Astrocyte (in vitro differentiated cells and primary cell): ENCODE measurements at regions not wholly inside any gene's neighbourhood (a gene's known extent, or its start where the extent isn't known, plus 50 kb on each side); places are given as distances from the start of the nearest gene placed in this dataset.

Source experiments
- DNase-seq: peaks from one replicate; pipeline ENCODE4 v3.0.0-alpha.2; 2010; ENCODE audit warnings: low read depth
- FAIRE-seq: peaks from 2 replicates; lab custom pipeline; 2011; peaks lifted over from hg19 to GRCh38; lab: Jason Lieb, UNC
- H2AFZ ChIP-seq: 2 replicates; pipeline ENCODE4 v1.6.0; 2012; ENCODE audit warnings: low read depth, low read length, inconsistent platforms
- H3K27ac ChIP-seq: 2 replicates; pipeline ENCODE4 v1.5.1; 2011; ENCODE audit warnings: low read depth, low read length, inconsistent platforms
- H3K27me3 ChIP-seq: 2 replicates; pipeline ENCODE4 v1.6.0; 2011; ENCODE audit warnings: low read length, inconsistent platforms; ENCODE audit not compliant: insufficient read depth
- H3K36me3 ChIP-seq: 2 replicates; pipeline ENCODE4 v1.5.1; 2011; ENCODE audit warnings: low read length, inconsistent platforms; ENCODE audit not compliant: insufficient read depth
- H3K4me1 ChIP-seq: 2 replicates; pipeline ENCODE4 v1.5.1; 2011; ENCODE audit warnings: low read length, inconsistent platforms; ENCODE audit not compliant: insufficient read depth
- H3K4me2 ChIP-seq: 2 replicates; pipeline ENCODE4 v1.6.0; 2012; ENCODE audit warnings: low read length, inconsistent platforms
- H3K4me3 ChIP-seq: 2 replicates; pipeline ENCODE4 v1.5.1; 2011; ENCODE audit warnings: low read depth, mild to moderate bottlenecking, low read length, inconsistent platforms; ENCODE audit not compliant: insufficient read depth
- H3K79me2 ChIP-seq: 2 replicates; pipeline ENCODE4 v1.6.0; 2012; ENCODE audit warnings: mild to moderate bottlenecking, low read length, inconsistent platforms; ENCODE audit not compliant: insufficient read depth
- H3K9ac ChIP-seq: 2 replicates; pipeline ENCODE4 v1.6.0; 2012; ENCODE audit warnings: mild to moderate bottlenecking, low read length, inconsistent platforms
- H3K9me3 ChIP-seq: 2 replicates; pipeline ENCODE4 v1.5.1; 2012; ENCODE audit warnings: low read depth, mild to moderate bottlenecking, low read length, inconsistent platforms; ENCODE audit not compliant: insufficient read depth
- H4K20me1 ChIP-seq: 2 replicates; pipeline ENCODE4 v1.6.0; 2012; ENCODE audit warnings: low read length, inconsistent platforms; ENCODE audit not compliant: insufficient read depth
- H3K27ac Mint-ChIP-seq: one replicate; pipeline ENCODE4 v1.8.0; 2021; ENCODE audit warnings: mild to moderate bottlenecking, mixed read lengths; ENCODE audit not compliant: unreplicated experiment
- H3K27me3 Mint-ChIP-seq: one replicate; pipeline ENCODE4 v1.8.0; 2021; ENCODE audit warnings: low read depth, mixed read lengths; ENCODE audit not compliant: unreplicated experiment
- H3K36me3 Mint-ChIP-seq: one replicate; pipeline ENCODE4 v1.8.0; 2021; ENCODE audit warnings: low read depth, mixed read lengths; ENCODE audit not compliant: unreplicated experiment
- H3K4me1 Mint-ChIP-seq: one replicate; pipeline ENCODE4 v1.8.0; 2021; ENCODE audit warnings: low read depth, mixed read lengths; ENCODE audit not compliant: unreplicated experiment
- H3K4me3 Mint-ChIP-seq: one replicate; pipeline ENCODE4 v1.8.0; 2021; ENCODE audit warnings: mild to moderate bottlenecking, moderate library complexity, mixed read lengths; ENCODE audit not compliant: unreplicated experiment
- H3K9me3 Mint-ChIP-seq: one replicate; pipeline ENCODE4 v1.8.0; 2021; ENCODE audit warnings: mild to moderate bottlenecking, mixed read lengths; ENCODE audit not compliant: unreplicated experiment
- EZH2 ChIP-seq: IDR thresholded peaks from 2 replicates; pipeline ENCODE4 v1.6.1; 2012; ENCODE audit warnings: mild to moderate bottlenecking, low read length, inconsistent platforms; ENCODE audit not compliant: insufficient read depth
- TF ChIP-seq, protein P1 (sequence below): IDR thresholded peaks from 2 replicates; pipeline ENCODE4 v1.5.1; 2011; ENCODE audit warnings: low read depth, mild to moderate bottlenecking, inconsistent platforms, low read length, moderate library complexity; ENCODE audit not compliant: insufficient read depth

GRCh38 chr9:10706788-10707187, 94.0 kb upstream of the PTPRD start:
- Histone ChIP-seq H3K4me2 (no peak overlapping the region), H3K27ac (no peak overlapping the region), H4K20me1 (no peaks in the 10 kb centered on the region), H3K4me1 (no peaks in the 10 kb centered on the region), H3K27me3 (no peaks in the 10 kb centered on the region), H3K79me2 (no peaks in the 10 kb centered on the region), H3K9ac (no peak overlapping the region), H2AFZ (no peak overlapping the region), H3K9me3 (no peaks in the 10 kb centered on the region), H3K4me3 (no peak overlapping the region), H3K36me3 (no peaks in the 10 kb centered on the region)
- Mint-ChIP-seq H3K27ac (no peak overlapping the region), H3K4me3 (no peak overlapping the region), H3K27me3 (no peaks in the 10 kb centered on the region), H3K4me1 (peaks cover 7% of the 10 kb centered on the region), H3K9me3 (no peaks in the 10 kb centered on the region), H3K36me3 (no peaks in the 10 kb centered on the region)
- TF ChIP-seq EZH2: no peak
- TF ChIP-seq, protein P1, sequence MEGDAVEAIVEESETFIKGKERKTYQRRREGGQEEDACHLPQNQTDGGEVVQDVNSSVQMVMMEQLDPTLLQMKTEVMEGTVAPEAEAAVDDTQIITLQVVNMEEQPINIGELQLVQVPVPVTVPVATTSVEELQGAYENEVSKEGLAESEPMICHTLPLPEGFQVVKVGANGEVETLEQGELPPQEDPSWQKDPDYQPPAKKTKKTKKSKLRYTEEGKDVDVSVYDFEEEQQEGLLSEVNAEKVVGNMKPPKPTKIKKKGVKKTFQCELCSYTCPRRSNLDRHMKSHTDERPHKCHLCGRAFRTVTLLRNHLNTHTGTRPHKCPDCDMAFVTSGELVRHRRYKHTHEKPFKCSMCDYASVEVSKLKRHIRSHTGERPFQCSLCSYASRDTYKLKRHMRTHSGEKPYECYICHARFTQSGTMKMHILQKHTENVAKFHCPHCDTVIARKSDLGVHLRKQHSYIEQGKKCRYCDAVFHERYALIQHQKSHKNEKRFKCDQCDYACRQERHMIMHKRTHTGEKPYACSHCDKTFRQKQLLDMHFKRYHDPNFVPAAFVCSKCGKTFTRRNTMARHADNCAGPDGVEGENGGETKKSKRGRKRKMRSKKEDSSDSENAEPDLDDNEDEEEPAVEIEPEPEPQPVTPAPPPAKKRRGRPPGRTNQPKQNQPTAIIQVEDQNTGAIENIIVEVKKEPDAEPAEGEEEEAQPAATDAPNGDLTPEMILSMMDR: no peak
- DNase-seq (no peak), FAIRE-seq (no peak)

- H3K27ac ChIP-seq: no peak overlapping the region
- TF ChIP-seq, protein P1: no peak
- TF ChIP-seq EZH2: no peak
- H3K79me2 ChIP-seq: no peaks in the 10 kb centered on the region
- no peaks in the 10 kb centered on the region for H3K9me3 ChIP-seq
- no peak overlapping the region for H3K4me2 ChIP-seq
- no peak overlapping the region for H3K9ac ChIP-seq
- Mint-ChIP-seq H3K36me3 (no peaks in the 10 kb centered on the region), H3K9me3 (no peaks in the 10 kb centered on the region), H3K27ac (no peak overlapping the region), H3K27me3 (no peaks in the 10 kb centered on the region), H3K4me3 (no peak overlapping the region), H3K4me1 (no peaks in the 10 kb centered on the region)
- no peak overlapping the region for H2AFZ ChIP-seq
- no peaks in the 10 kb centered on the region for H3K27me3 ChIP-seq
- no peaks in the 10 kb centered on the region for H3K4me1 ChIP-seq
- H3K36me3 ChIP-seq: no peaks in the 10 kb centered on the region
- no peak overlapping the region for H3K4me3 ChIP-seq
- DNase-seq: no peak
- no peak for FAIRE-seq
- no peaks in the 10 kb centered on the region for H4K20me1 ChIP-seq
Observed at GRCh38 chr9:10721301-10721700, 108.5 kb upstream of the PTPRD start.

DNA sequence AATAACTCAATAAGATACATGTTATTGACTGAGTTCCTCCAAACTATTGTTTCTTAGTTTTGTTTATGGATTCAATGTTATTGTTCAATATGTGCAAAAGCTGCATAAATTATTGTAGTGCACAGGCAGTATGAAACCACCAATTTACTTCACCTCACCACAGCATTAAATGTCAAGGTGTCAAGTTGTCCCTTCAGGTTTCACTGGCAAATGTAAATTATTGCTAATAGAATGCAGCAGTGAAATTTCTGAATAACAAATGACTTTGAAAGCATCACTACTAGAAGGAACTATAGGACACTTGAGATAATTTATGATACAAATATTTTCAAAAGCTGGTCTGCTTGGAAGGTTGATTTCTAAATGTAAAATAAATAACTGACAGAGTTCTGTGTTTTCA, 116.4 kb upstream of the PTPRD start:
- no peaks in the 10 kb centered on the region for H3K9me3 Mint-ChIP-seq
- H3K27me3 ChIP-seq: no peaks in the 10 kb centered on the region
- no peak overlapping the region for H3K27ac ChIP-seq
- no peak overlapping the region for H3K4me3 Mint-ChIP-seq
- no peaks in the 10 kb centered on the region for H3K27me3 Mint-ChIP-seq
- no peaks in the 10 kb centered on the region for H3K36me3 Mint-ChIP-seq
- TF ChIP-seq, protein P1: no peak
- TF ChIP-seq EZH2: no peak
- H3K9ac ChIP-seq: no peak overlapping the region
- no peaks in the 10 kb centered on the region for H4K20me1 ChIP-seq
- H3K4me3 ChIP-seq: no peak overlapping the region
- H3K4me1 Mint-ChIP-seq: no peaks in the 10 kb centered on the region
- H3K4me1 ChIP-seq: no peaks in the 10 kb centered on the region
- H2AFZ ChIP-seq: no peak overlapping the region
- H3K9me3 ChIP-seq: no peaks in the 10 kb centered on the region
- no peaks in the 10 kb centered on the region for H3K79me2 ChIP-seq
- DNase-seq (no peak), FAIRE-seq (no peak)
- H3K27ac Mint-ChIP-seq: no peak overlapping the region
- H3K36me3 ChIP-seq: no peaks in the 10 kb centered on the region
- H3K4me2 ChIP-seq: no peak overlapping the region
